Testis (tissue), 2 donors: ENCODE measurements at regions not wholly inside any gene's neighbourhood (a gene's known extent, or its start where the extent isn't known, plus 50 kb on each side); places are given as distances from the start of the nearest gene placed in this dataset.

Experiments
- POLR2A ChIP-seq: fragments of 450-650 bp; IDR thresholded peaks from one replicate; pipeline ENCODE4 v1.6.1; 2017; ENCODE audit warnings: antibody characterized with exemption, mild to moderate bottlenecking, moderate library complexity
- TF ChIP-seq, protein P1 (sequence below), 3 experiments: fragments of 450-650 bp in 2 of 3; fragments of 200-600 bp in 1 of 3; sonication (generic) in 1 of 3; IDR thresholded peaks; one replicate each; pipeline ENCODE4 v1.5.1; 2016 to 2019; ENCODE audit warnings: antibody characterized with exemption in 3 of 3, mild to moderate bottlenecking in 2 of 3, moderate library complexity in 1 of 3

- TF ChIP-seq, protein P1, sequence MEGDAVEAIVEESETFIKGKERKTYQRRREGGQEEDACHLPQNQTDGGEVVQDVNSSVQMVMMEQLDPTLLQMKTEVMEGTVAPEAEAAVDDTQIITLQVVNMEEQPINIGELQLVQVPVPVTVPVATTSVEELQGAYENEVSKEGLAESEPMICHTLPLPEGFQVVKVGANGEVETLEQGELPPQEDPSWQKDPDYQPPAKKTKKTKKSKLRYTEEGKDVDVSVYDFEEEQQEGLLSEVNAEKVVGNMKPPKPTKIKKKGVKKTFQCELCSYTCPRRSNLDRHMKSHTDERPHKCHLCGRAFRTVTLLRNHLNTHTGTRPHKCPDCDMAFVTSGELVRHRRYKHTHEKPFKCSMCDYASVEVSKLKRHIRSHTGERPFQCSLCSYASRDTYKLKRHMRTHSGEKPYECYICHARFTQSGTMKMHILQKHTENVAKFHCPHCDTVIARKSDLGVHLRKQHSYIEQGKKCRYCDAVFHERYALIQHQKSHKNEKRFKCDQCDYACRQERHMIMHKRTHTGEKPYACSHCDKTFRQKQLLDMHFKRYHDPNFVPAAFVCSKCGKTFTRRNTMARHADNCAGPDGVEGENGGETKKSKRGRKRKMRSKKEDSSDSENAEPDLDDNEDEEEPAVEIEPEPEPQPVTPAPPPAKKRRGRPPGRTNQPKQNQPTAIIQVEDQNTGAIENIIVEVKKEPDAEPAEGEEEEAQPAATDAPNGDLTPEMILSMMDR (IDR thresholded peaks at IDR 0.05), result peak; percentile 50 to 79 (median 66)
- TF ChIP-seq POLR2A, result no peak
These were observed 1392.4 kb upstream of the TMEM132C start for GRCh38 chr12:126874427-126875026.
